Lower leg skin (tissue), 3 donors: ENCODE measurements at regions not wholly inside any gene's neighbourhood (a gene's known extent, or its start where the extent isn't known, plus 50 kb on each side); places are given as distances from the start of the nearest gene placed in this dataset.

Source experiments
- CTCF ChIP-seq, 3 donors: fragments of 450-650 bp; IDR thresholded peaks; one replicate each; pipeline ENCODE4 v1.5.1; 2016; ENCODE audit warnings: antibody characterized with exemption in 3 of 3, mild to moderate bottlenecking in 3 of 3, moderate library complexity in 2 of 3
- POLR2A ChIP-seq, 2 donors: fragments of 450-650 bp; IDR thresholded peaks; one replicate each; pipeline ENCODE4 v1.6.1; 2016 to 2017; ENCODE audit warnings: antibody characterized with exemption in 2 of 2, mild to moderate bottlenecking in 1 of 2, moderate library complexity in 1 of 2

GRCh38 chrX:38935561-38935960 is 134.3 kb downstream of the MID1IP1 start:
- TF ChIP-seq CTCF (IDR thresholded peaks at IDR 0.05) (no peak), POLR2A (IDR thresholded peaks at IDR 0.05) (no peak)
